ENCODE measurements at regions not wholly inside any gene's neighbourhood (a gene's known extent, or its start where the extent isn't known, plus 50 kb on each side); places are given as distances from the start of the nearest gene placed in this dataset.

GRCh38 chr7:153532326-153532725, 519.9 kb upstream of the DPP6 start:
- no peak overlapping the region for H3K4me3 ChIP-seq (ENCODE audit: low read depth, low read length)
- DNase-seq (ENCODE audit: low read depth), result no peak
- TF ChIP-seq CTCF (IDR thresholded peaks at IDR 0.05; ENCODE audit: insufficient read depth, low read depth, low read length), result no peak

- no peak for DNase-seq (ENCODE audit: low read depth)
- no peak overlapping the region for H3K4me3 ChIP-seq (ENCODE audit: low read depth, low read length)
- no peak for TF ChIP-seq CTCF (IDR thresholded peaks at IDR 0.05; ENCODE audit: insufficient read depth, low read depth, low read length)
Observed at GRCh38 chr7:153537271-153537670, 514.9 kb upstream of the DPP6 start.

GRCh38 chr7:153541903-153542302, 510.3 kb upstream of the DPP6 start:
- TF ChIP-seq CTCF (IDR thresholded peaks at IDR 0.05; ENCODE audit: insufficient read depth, low read depth, low read length), result no peak
- no peak for DNase-seq (ENCODE audit: low read depth)
- H3K4me3 ChIP-seq (ENCODE audit: low read depth, low read length), result no peak overlapping the region

GRCh38 chr7:153543232-153543631, 509.0 kb upstream of the DPP6 start:
- no peak overlapping the region for H3K4me3 ChIP-seq (ENCODE audit: low read depth, low read length)
- TF ChIP-seq CTCF (IDR thresholded peaks at IDR 0.05; ENCODE audit: insufficient read depth, low read depth, low read length), result no peak
- DNase-seq (ENCODE audit: low read depth), result no peak

- no peak for DNase-seq (ENCODE audit: low read depth)
- no peak for TF ChIP-seq CTCF (IDR thresholded peaks at IDR 0.05; ENCODE audit: insufficient read depth, low read depth, low read length)
- H3K4me3 ChIP-seq (ENCODE audit: low read depth, low read length), result no peak overlapping the region
Observed at GRCh38 chr7:153550173-153550572, 502.0 kb upstream of the DPP6 start.

- TF ChIP-seq CTCF (IDR thresholded peaks at IDR 0.05; ENCODE audit: insufficient read depth, low read depth, low read length), result no peak
- H3K4me3 ChIP-seq (ENCODE audit: low read depth, low read length), result no peak overlapping the region
- no peak for DNase-seq (ENCODE audit: low read depth)
Observed at GRCh38 chr7:153564391-153564790, 487.8 kb upstream of the DPP6 start.

GRCh38 chr7:153566324-153566723, 485.9 kb upstream of the DPP6 start:
- TF ChIP-seq CTCF (IDR thresholded peaks at IDR 0.05; ENCODE audit: insufficient read depth, low read depth, low read length), result no peak
- H3K4me3 ChIP-seq (ENCODE audit: low read depth, low read length), result no peak overlapping the region
- DNase-seq (ENCODE audit: low read depth), result no peak
